B cell (primary cell): ENCODE measurements at regions not wholly inside any gene's neighbourhood (a gene's known extent, or its start where the extent isn't known, plus 50 kb on each side); places are given as distances from the start of the nearest gene placed in this dataset.

Experiments used
- CTCF ChIP-seq: fragments of 200-600 bp; IDR thresholded peaks from one replicate; pipeline ENCODE4 v1.8.0; 2022; ENCODE audit warnings: antibody characterized with exemption, mild to moderate bottlenecking
- EZH2 ChIP-seq: IDR thresholded peaks from 2 replicates; pipeline ENCODE4 v1.6.1; 2012; ENCODE audit warnings: borderline replicate concordance, low read depth, mild to moderate bottlenecking, moderate library complexity, low read length; ENCODE audit not compliant: insufficient read depth, poor library complexity, severe bottlenecking

DNA sequence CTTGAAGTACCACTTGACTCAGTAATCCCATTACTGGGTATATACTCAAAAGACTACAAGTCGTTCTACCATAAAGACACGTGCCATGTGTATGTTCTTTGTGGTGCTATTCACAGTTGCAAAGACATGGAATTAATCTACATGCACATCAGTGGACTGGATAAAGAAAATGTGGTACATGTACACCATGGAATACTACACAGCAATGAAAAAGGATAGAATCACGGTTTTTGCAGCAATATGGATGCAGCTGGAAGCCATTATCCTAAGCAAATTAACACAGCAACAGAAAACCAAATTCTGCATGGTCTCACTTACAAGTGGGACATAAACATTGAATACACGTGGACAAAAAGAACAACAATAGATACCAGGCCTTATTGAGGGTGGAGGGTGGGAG lies 583.4 kb upstream of the CELF2 start:
- TF ChIP-seq CTCF: no peak
- no peak for TF ChIP-seq EZH2
